Breast epithelium (tissue), 4 donors: ENCODE measurements at regions not wholly inside any gene's neighbourhood (a gene's known extent, or its start where the extent isn't known, plus 50 kb on each side); places are given as distances from the start of the nearest gene placed in this dataset.
A peak's percentile ranks its signal among the peaks of the same experiment; 100 is the strongest.
"Not testable (repeated sequence)": the region's sequence is repeated elsewhere in the genome, so short reads cannot be mapped to it uniquely, and the experiment has no call there.

Source experiments
- DNase-seq, 2 donors: peaks; one replicate each; pipeline ENCODE4 v3.0.0-alpha.2; 2019; ENCODE audit warnings: low spot score in 2 of 2
- H3K27ac ChIP-seq, 2 donors: fragments of 200-600 bp; sonication (generic) in 1 of 2; one replicate each; pipeline ENCODE4 v1.5.1; 2016 to 2019; ENCODE audit warnings: mild to moderate bottlenecking in 1 of 2
- H3K27me3 ChIP-seq, 2 donors: fragments of 200-600 bp; sonication (generic) in 1 of 2; one replicate each; pipeline versions ENCODE4 v1.5.1 to v1.6.0; 2017 to 2019; ENCODE audit warnings: control low read depth in 1 of 2, mild to moderate bottlenecking in 1 of 2
- H3K36me3 ChIP-seq: fragments of 200-600 bp; one replicate; pipeline ENCODE4 v1.5.1; 2019
- H3K4me1 ChIP-seq, 2 donors: fragments of 200-600 bp; sonication (generic); one replicate each; pipeline ENCODE4 v1.5.1; 2016 to 2019; ENCODE audit warnings: control low read depth in 1 of 2
- H3K4me3 ChIP-seq, 3 donors: fragments of 200-600 bp; sonication (generic); 1 replicate in 2 of 3; 2 replicates in 1 of 3; pipeline ENCODE4 v1.5.1; 2016 to 2019; ENCODE audit warnings: mild to moderate bottlenecking in 3 of 3, moderate library complexity in 2 of 3
- H3K9me3 ChIP-seq, 2 donors: fragments of 200-600 bp; sonication (generic) in 1 of 2; one replicate each; pipeline ENCODE4 v1.5.1; 2016 to 2019; ENCODE audit warnings: control low read depth in 1 of 2
- CTCF ChIP-seq, 3 donors: fragments of 450-650 bp; IDR thresholded peaks; one replicate each; pipeline ENCODE4 v1.5.1; 2016 to 2017; ENCODE audit warnings: antibody characterized with exemption in 3 of 3, mild to moderate bottlenecking in 3 of 3, moderate library complexity in 3 of 3
- POLR2A ChIP-seq: fragments of 450-650 bp; IDR thresholded peaks from one replicate; pipeline ENCODE4 v1.6.1; 2016; ENCODE audit warnings: antibody characterized with exemption, mild to moderate bottlenecking, moderate library complexity
- POLR2AphosphoS5 ChIP-seq, 3 donors: sonication (generic); formaldehyde crosslinking; IDR thresholded peaks; one replicate each; pipeline ENCODE4 v1.6.1; 2017; ENCODE audit warnings: antibody characterized with exemption in 3 of 3
- intact Hi-C: fragments of 100-400 bp; cut with DNase I; formaldehyde crosslinking; loops from one replicate; pipeline ENCODE4 v1.15.1; 2023; ENCODE audit warnings: low total_unique reads

GRCh38 chr12:58421990-58422389 is 480.6 kb downstream of the ATP23 start:
- Histone ChIP-seq H3K9me3 (no peaks in the 10 kb centered on the region), H3K4me3 (no peak overlapping the region), H3K36me3 (no peaks in the 10 kb centered on the region), H3K27me3 (no peaks in the 10 kb centered on the region), H3K4me1 (peaks cover 0 to 3% of the 10 kb centered on the region in 2 donors), H3K27ac (no peak overlapping the region)
- intact Hi-C loops, result no loop called here
- no peak for DNase-seq
- no peak for TF ChIP-seq POLR2A
- no peak for TF ChIP-seq CTCF (IDR thresholded peaks at IDR 0.05)
- TF ChIP-seq POLR2AphosphoS5 (IDR thresholded peaks at IDR 0.05), result no peak

- H3K27ac ChIP-seq, result peak overlapping the region in 1 of 2 donors; percentile 27
- intact Hi-C loops, result no loop called here
- peaks cover 0 to 3% of the 10 kb centered on the region in 2 donors for H3K4me1 ChIP-seq
- no peak for TF ChIP-seq CTCF (IDR thresholded peaks at IDR 0.05)
- TF ChIP-seq POLR2AphosphoS5 (IDR thresholded peaks at IDR 0.05), result no peak
- TF ChIP-seq POLR2A, result no peak
- H3K4me3 ChIP-seq, result no peak overlapping the region
- no peaks in the 10 kb centered on the region for H3K36me3 ChIP-seq
- H3K9me3 ChIP-seq, result no peaks in the 10 kb centered on the region
- no peak for DNase-seq
- H3K27me3 ChIP-seq, result no peaks in the 10 kb centered on the region
Measured at GRCh38 chr12:58424735-58425392, 483.5 kb downstream of the ATP23 start.

GRCh38 chr12:58425481-58426392 is 484.4 kb downstream of the ATP23 start:
- no peak for DNase-seq
- H3K4me3 ChIP-seq, result no peak overlapping the region
- H3K27ac ChIP-seq, result peak overlapping the region in 1 of 2 donors; percentile 64
- no peaks in the 10 kb centered on the region for H3K9me3 ChIP-seq
- H3K27me3 ChIP-seq, result no peaks in the 10 kb centered on the region
- intact Hi-C loops, result no loop called here
- no peak for TF ChIP-seq CTCF (IDR thresholded peaks at IDR 0.05)
- no peak for TF ChIP-seq POLR2AphosphoS5 (IDR thresholded peaks at IDR 0.05)
- TF ChIP-seq POLR2A, result no peak
- no peaks in the 10 kb centered on the region for H3K36me3 ChIP-seq
- H3K4me1 ChIP-seq, result no peaks in the 10 kb centered on the region

- H3K4me3 ChIP-seq, H3K27me3 ChIP-seq, H3K4me1 ChIP-seq, DNase-seq, H3K27ac ChIP-seq, H3K9me3 ChIP-seq, intact Hi-C loops, H3K36me3 ChIP-seq: not testable (repeated sequence)
Measured at GRCh38 chr12:58426437-58426836, 485.1 kb downstream of the ATP23 start.

- H3K27ac ChIP-seq, result no peak overlapping the region
- TF ChIP-seq POLR2AphosphoS5 (IDR thresholded peaks at IDR 0.05) (no peak), POLR2A (no peak), CTCF (IDR thresholded peaks at IDR 0.05) (no peak)
- H3K27me3 ChIP-seq, result no peaks in the 10 kb centered on the region
- H3K9me3 ChIP-seq, result no peaks in the 10 kb centered on the region
- no peaks in the 10 kb centered on the region for H3K36me3 ChIP-seq
- no peak for DNase-seq
- intact Hi-C loops, result no loop called here
- H3K4me3 ChIP-seq, result no peak overlapping the region
- H3K4me1 ChIP-seq, result no peaks in the 10 kb centered on the region
Measured at GRCh38 chr12:58433959-58434358, 486.3 kb downstream of the LRIG3 start.
